B cell (primary cell): ENCODE measurements at regions not wholly inside any gene's neighbourhood (a gene's known extent, or its start where the extent isn't known, plus 50 kb on each side); places are given as distances from the start of the nearest gene placed in this dataset.

Source experiments
- ATAC-seq: fragments of 200-7000 bp; cut with Tn5 transposase; one replicate; pipeline ENCODE4 v1.10.0; 2021; ENCODE audit warnings: low read depth, mild to moderate bottlenecking, moderate number of reproducible peaks, moderate library complexity
- CTCF ChIA-PET: fragments of 350-600 bp; sonication (Branson Sonifier 250); formaldehyde crosslinking; loops from one replicate; lab custom pipeline; 2021; ENCODE audit warnings: antibody characterized with exemption, inconsistent platforms; lab: Charles Lee
- POLR2A ChIA-PET: fragments of 350-600 bp; sonication (Branson Sonifier 250); formaldehyde crosslinking; loops from one replicate; lab custom pipeline; 2021; ENCODE audit warnings: antibody characterized with exemption; lab: Charles Lee
- DNase-seq: peaks from one replicate; pipeline ENCODE4 v3.0.0; 2013
- H2AFZ ChIP-seq: 2 replicates; pipeline ENCODE4 v1.6.1; 2012; ENCODE audit warnings: mild to moderate bottlenecking, low read depth, low read length; ENCODE audit not compliant: insufficient read depth, poor library complexity, severe bottlenecking
- H3K27ac ChIP-seq, 2 donors: 1 replicate in 1 of 2; 2 replicates in 1 of 2; pipeline ENCODE4 v1.5.1; 2012 to 2013; ENCODE audit warnings: low read length in 2 of 2, mild to moderate bottlenecking in 2 of 2, moderate library complexity in 1 of 2
- H3K27me3 ChIP-seq, 4 experiments: fragments of 200-600 bp in 1 of 4; sonication (generic) in 1 of 4; replicated peaks in 1 of 4; 1 replicate in 2 of 4; 2 replicates in 2 of 4; pipeline versions ENCODE4 v1.6.1 to v1.7.0; 2013 to 2016; ENCODE audit warnings: low read length in 3 of 4, mild to moderate bottlenecking in 2 of 4, mixed read lengths in 1 of 4, moderate library complexity in 1 of 4; ENCODE audit not compliant: insufficient read depth in 4 of 4, control insufficient read depth in 3 of 4; ENCODE audit errors: control extremely low read depth in 1 of 4
- H3K36me3 ChIP-seq, 2 experiments: replicated peaks in 1 of 2; 1 replicate in 1 of 2; 2 replicates in 1 of 2; pipeline versions ENCODE4 v1.6.1 to v1.7.1; 2013; ENCODE audit warnings: low read length in 1 of 2; ENCODE audit not compliant: insufficient read depth in 2 of 2, control insufficient read depth in 1 of 2; ENCODE audit errors: control extremely low read depth in 1 of 2, extremely low read depth in 1 of 2
- H3K4me1 ChIP-seq, 2 donors: fragments of 200-600 bp in 1 of 2; sonication (generic) in 1 of 2; 1 replicate in 1 of 2; 2 replicates in 1 of 2; pipeline versions ENCODE4 v1.5.1 to v1.6.1; 2013 to 2017; ENCODE audit warnings: low read length in 2 of 2; ENCODE audit not compliant: control insufficient read depth in 2 of 2, insufficient read depth in 2 of 2
- H3K4me2 ChIP-seq: replicated peaks from 2 replicates; pipeline ENCODE3; 2012; ENCODE audit warnings: mild to moderate bottlenecking, low read depth, low read length; ENCODE audit not compliant: poor library complexity, severe bottlenecking
- H3K4me3 ChIP-seq, 5 experiments: fragments of 200-600 bp in 1 of 5; sonication (generic) in 1 of 5; 1 replicate in 3 of 5; 2 replicates in 2 of 5; pipeline versions ENCODE4 v1.5.1 to v1.7.0; 2011 to 2016; ENCODE audit warnings: low read length in 4 of 5, mild to moderate bottlenecking in 4 of 5, low read depth in 2 of 5, control low read depth in 1 of 5, moderate library complexity in 1 of 5; ENCODE audit not compliant: insufficient read depth in 1 of 5; ENCODE audit errors: control extremely low read depth in 1 of 5, extremely low read depth in 1 of 5
- H3K79me2 ChIP-seq: fragments of 200-600 bp; sonication (generic); one replicate; pipeline ENCODE4 v1.6.0; 2016; ENCODE audit warnings: low read length; ENCODE audit not compliant: control insufficient read depth, insufficient read depth
- H3K9ac ChIP-seq: fragments of 200-600 bp; sonication (generic); 2 replicates; pipeline ENCODE4 v1.6.1; 2017; ENCODE audit warnings: mild to moderate bottlenecking, low read length, moderate library complexity
- H3K9me3 ChIP-seq, 3 donors: one replicate each; pipeline versions ENCODE4 v1.6.1 to v1.7.1; 2013; ENCODE audit warnings: low read length in 2 of 3; ENCODE audit not compliant: control insufficient read depth in 2 of 3, insufficient read depth in 1 of 3; ENCODE audit errors: control extremely low read depth in 1 of 3
- H4K20me1 ChIP-seq: 2 replicates; pipeline ENCODE4 v1.6.0; 2012; ENCODE audit warnings: mild to moderate bottlenecking, low read length; ENCODE audit not compliant: insufficient read depth, control insufficient read depth, poor library complexity, severe bottlenecking
- H3K27ac Mint-ChIP-seq: one replicate; pipeline ENCODE4 v1.8.0; 2021; ENCODE audit warnings: mixed read lengths
- H3K27me3 Mint-ChIP-seq: one replicate; pipeline ENCODE4 v1.8.0; 2021; ENCODE audit warnings: mixed read lengths
- H3K4me1 Mint-ChIP-seq: one replicate; pipeline ENCODE4 v1.8.0; 2021; ENCODE audit warnings: mixed read lengths
- H3K4me3 Mint-ChIP-seq: one replicate; pipeline ENCODE4 v1.8.0; 2021; ENCODE audit warnings: mixed read lengths
- H3K9me3 Mint-ChIP-seq: one replicate; pipeline ENCODE4 v1.8.0; 2022; ENCODE audit warnings: mixed read lengths; ENCODE audit not compliant: insufficient read depth
- CTCF ChIP-seq: fragments of 200-600 bp; IDR thresholded peaks from one replicate; pipeline ENCODE4 v1.8.0; 2022; ENCODE audit warnings: antibody characterized with exemption, mild to moderate bottlenecking
- EZH2 ChIP-seq: IDR thresholded peaks from 2 replicates; pipeline ENCODE4 v1.6.1; 2012; ENCODE audit warnings: borderline replicate concordance, low read depth, mild to moderate bottlenecking, moderate library complexity, low read length; ENCODE audit not compliant: insufficient read depth, poor library complexity, severe bottlenecking
- WGBS: methylation state at CpG from one replicate; pipeline ENCODE4 v1.1.5; 2013; ENCODE audit warnings: missing lambda C conversion rate; ENCODE audit not compliant: insufficient coverage; 5-methylcytosine and 5-hydroxymethylcytosine counted together
- intact Hi-C: fragments of 100-400 bp; cut with micrococcal nuclease; formaldehyde crosslinking; loops from one replicate; pipeline ENCODE4 v1.10.0; 2022

GRCh38 chr13:74191410-74191809 lies 57.2 kb upstream of the KLF12 start:
- POLR2A ChIA-PET, result no interaction called here
- no peak overlapping the region for H3K27ac ChIP-seq
- no peak for ATAC-seq
- no peak overlapping the region for H2AFZ ChIP-seq
- no peaks in the 10 kb centered on the region for H3K79me2 ChIP-seq
- no peak overlapping the region for H3K4me2 ChIP-seq
- TF ChIP-seq CTCF (no peak), EZH2 (no peak)
- H3K4me3 ChIP-seq, result no peak overlapping the region
- H3K9ac ChIP-seq, result no peak overlapping the region
- H3K27me3 Mint-ChIP-seq, result no peaks in the 10 kb centered on the region
- H3K36me3 ChIP-seq, result no peaks in the 10 kb centered on the region
- CTCF ChIA-PET, result no interaction called here
- intact Hi-C loops, result no loop called here
- H4K20me1 ChIP-seq, result no peaks in the 10 kb centered on the region
- no peaks in the 10 kb centered on the region for H3K27me3 ChIP-seq
- no peak for DNase-seq
- no peak overlapping the region for H3K4me3 Mint-ChIP-seq
- WGBS, result 90% methylated on average over 2 of the region's 3 CpGs
- no peaks in the 10 kb centered on the region for H3K9me3 ChIP-seq
- H3K4me1 Mint-ChIP-seq, result no peaks in the 10 kb centered on the region
- H3K9me3 Mint-ChIP-seq, result no peaks in the 10 kb centered on the region
- H3K27ac Mint-ChIP-seq, result no peak overlapping the region
- H3K4me1 ChIP-seq, result no peaks in the 10 kb centered on the region

GRCh38 chr13:74190999-74191398 lies 56.8 kb upstream of the KLF12 start:
- no peak for ATAC-seq
- H3K4me1 Mint-ChIP-seq, result no peaks in the 10 kb centered on the region
- TF ChIP-seq EZH2, result no peak
- TF ChIP-seq CTCF, result no peak
- DNase-seq, result no peak
- H3K4me3 Mint-ChIP-seq, result no peak overlapping the region
- H3K4me3 ChIP-seq, result no peak overlapping the region
- H3K27me3 ChIP-seq, result no peaks in the 10 kb centered on the region
- no peaks in the 10 kb centered on the region for H3K36me3 ChIP-seq
- no CpG with 5 or more reads among the region's 1 CpG for WGBS
- no peaks in the 10 kb centered on the region for H3K9me3 Mint-ChIP-seq
- CTCF ChIA-PET, result interaction anchor here (0.7 kb wide), 1 partner anchor 150 kb away, joined by 3 read pairs; no protein-coding TSS in a partner anchor
- H3K9ac ChIP-seq, result no peak overlapping the region
- H4K20me1 ChIP-seq, result no peaks in the 10 kb centered on the region
- intact Hi-C loops, result no loop called here
- H3K9me3 ChIP-seq, result no peaks in the 10 kb centered on the region
- no peak overlapping the region for H3K27ac ChIP-seq
- POLR2A ChIA-PET, result no interaction called here
- no peak overlapping the region for H3K27ac Mint-ChIP-seq
- no peaks in the 10 kb centered on the region for H3K4me1 ChIP-seq
- no peaks in the 10 kb centered on the region for H3K27me3 Mint-ChIP-seq
- no peak overlapping the region for H3K4me2 ChIP-seq
- H2AFZ ChIP-seq, result no peak overlapping the region
- H3K79me2 ChIP-seq, result no peaks in the 10 kb centered on the region
